GM12874 (cell line): ENCODE measurements at regions not wholly inside any gene's neighbourhood (a gene's known extent, or its start where the extent isn't known, plus 50 kb on each side); places are given as distances from the start of the nearest gene placed in this dataset.

Experiments
- CTCF ChIP-seq: IDR thresholded peaks from 2 replicates; pipeline ENCODE4 v1.5.1; 2011; ENCODE audit warnings: low read depth, mild to moderate bottlenecking, control low read depth, low read length, moderate library complexity; ENCODE audit not compliant: insufficient read depth

- no peak for TF ChIP-seq CTCF
Observed at GRCh38 chr1:191279266-191279800, 801.7 kb upstream of the BRINP3 start.

GRCh38 chr1:191284175-191284574 lies 806.5 kb upstream of the BRINP3 start:
- TF ChIP-seq CTCF = no peak

GRCh38 chr1:191290441-191290840 lies 812.8 kb upstream of the BRINP3 start:
- TF ChIP-seq CTCF = no peak

GRCh38 chr1:191305370-191305769 lies 827.7 kb upstream of the BRINP3 start:
- TF ChIP-seq CTCF = no peak

GRCh38 chr1:191306916-191307315 lies 829.3 kb upstream of the BRINP3 start:
- TF ChIP-seq CTCF = no peak

GRCh38 chr1:191320062-191320461 lies 838.2 kb upstream of the RGS18 start:
- no peak for TF ChIP-seq CTCF

- no peak for TF ChIP-seq CTCF
Observed at GRCh38 chr1:191327868-191328267, 830.4 kb upstream of the RGS18 start.
